Trophoblast cell (in vitro differentiated cells and primary cell): ENCODE measurements at regions not wholly inside any gene's neighbourhood (a gene's known extent, or its start where the extent isn't known, plus 50 kb on each side); places are given as distances from the start of the nearest gene placed in this dataset.

ENCODE experiments used
- DNase-seq, 2 donors: peaks; one replicate each; pipeline ENCODE4 v3.0.0-alpha.2; 2016
- H2AFZ ChIP-seq: 2 replicates; pipeline ENCODE4 v1.6.1; 2013; ENCODE audit warnings: low read length, moderate library complexity, mild to moderate bottlenecking; ENCODE audit not compliant: insufficient read depth, poor library complexity
- H2AK5ac ChIP-seq: 2 replicates; pipeline ENCODE4 v1.6.1; 2013; ENCODE audit warnings: mild to moderate bottlenecking, low read length
- H2BK120ac ChIP-seq: 2 replicates; pipeline ENCODE4 v1.6.1; 2013; ENCODE audit warnings: low read length, mild to moderate bottlenecking, moderate library complexity; ENCODE audit not compliant: insufficient read depth, poor library complexity
- H2BK12ac ChIP-seq: 2 replicates; pipeline ENCODE4 v1.6.1; 2013; ENCODE audit warnings: mild to moderate bottlenecking, low read length, moderate library complexity
- H2BK5ac ChIP-seq: 2 replicates; pipeline ENCODE4 v1.6.1; 2013; ENCODE audit warnings: low read length, low read depth, moderate library complexity, mild to moderate bottlenecking; ENCODE audit not compliant: poor library complexity
- H3K14ac ChIP-seq: 2 replicates; pipeline ENCODE4 v1.6.1; 2013; ENCODE audit warnings: mild to moderate bottlenecking, low read length
- H3K18ac ChIP-seq: 2 replicates; pipeline ENCODE4 v1.6.1; 2013; ENCODE audit warnings: mild to moderate bottlenecking, low read length
- H3K23ac ChIP-seq: 2 replicates; pipeline ENCODE4 v1.6.1; 2013; ENCODE audit warnings: low read length
- H3K27ac ChIP-seq: 2 replicates; pipeline ENCODE4 v1.5.1; 2013; ENCODE audit warnings: low read depth, mild to moderate bottlenecking, inconsistent platforms, low read length, moderate library complexity
- H3K27me3 ChIP-seq: 2 replicates; pipeline ENCODE4 v1.6.1; 2013; ENCODE audit warnings: inconsistent platforms, mild to moderate bottlenecking, low read length, moderate library complexity; ENCODE audit not compliant: insufficient read depth
- H3K36me3 ChIP-seq, 2 experiments: 1 replicate in 1 of 2; 2 replicates in 1 of 2; pipeline ENCODE4 v1.6.1; 2013; ENCODE audit warnings: low read length in 2 of 2, mild to moderate bottlenecking in 2 of 2, moderate library complexity in 1 of 2; ENCODE audit not compliant: insufficient read depth in 2 of 2, control insufficient read depth in 1 of 2
- H3K4ac ChIP-seq: 2 replicates; pipeline ENCODE4 v1.6.1; 2013; ENCODE audit warnings: low read depth, mild to moderate bottlenecking, low read length, moderate library complexity
- H3K4me1 ChIP-seq, 2 experiments: 1 replicate in 1 of 2; 2 replicates in 1 of 2; pipeline ENCODE4 v1.6.1; 2013; ENCODE audit warnings: low read length in 2 of 2, mild to moderate bottlenecking in 2 of 2, moderate library complexity in 1 of 2; ENCODE audit not compliant: insufficient read depth in 2 of 2, control insufficient read depth in 1 of 2
- H3K4me2 ChIP-seq: 2 replicates; pipeline ENCODE4 v1.6.1; 2013; ENCODE audit warnings: inconsistent platforms, mild to moderate bottlenecking, low read length, moderate library complexity
- H3K4me3 ChIP-seq: 2 replicates; pipeline ENCODE4 v1.5.1; 2013; ENCODE audit warnings: mild to moderate bottlenecking, low read depth, low read length, inconsistent platforms
- H3K79me1 ChIP-seq: one replicate; pipeline ENCODE4 v1.6.1; 2013; ENCODE audit warnings: low read length
- H3K79me2 ChIP-seq: 2 replicates; pipeline ENCODE4 v1.6.1; 2013; ENCODE audit warnings: low read length, mild to moderate bottlenecking; ENCODE audit not compliant: control insufficient read depth, insufficient read depth, poor library complexity
- H3K9ac ChIP-seq: 2 replicates; pipeline ENCODE4 v1.6.1; 2013; ENCODE audit warnings: mild to moderate bottlenecking, low read length
- H3K9me3 ChIP-seq: 2 replicates; pipeline ENCODE4 v1.6.1; 2013; ENCODE audit warnings: low read depth, mild to moderate bottlenecking, control low read depth, inconsistent platforms, low read length; ENCODE audit not compliant: insufficient read depth
- H4K12ac ChIP-seq: 2 replicates; pipeline ENCODE4 v1.6.1; 2013; ENCODE audit warnings: low read depth, mild to moderate bottlenecking, low read length, moderate library complexity
- H4K8ac ChIP-seq: 2 replicates; pipeline ENCODE4 v1.6.1; 2013; ENCODE audit warnings: low read depth, mild to moderate bottlenecking, low read length, moderate library complexity
- H4K91ac ChIP-seq: one replicate; pipeline ENCODE4 v1.6.1; 2013; ENCODE audit warnings: low read depth, mild to moderate bottlenecking, low read length, moderate library complexity
- WGBS: extraction: QIAGEN DNeasy Blood & Tissue Kit; methylation state at CpG from one replicate; pipeline ENCODE4 v1.1.7; 2013; ENCODE audit warnings: missing lambda C conversion rate; ENCODE audit not compliant: insufficient read length, insufficient coverage; ENCODE audit errors: extremely low coverage; 5-methylcytosine and 5-hydroxymethylcytosine counted together

- no CpG with 5 or more reads among the region's 9 CpGs for WGBS
- Histone ChIP-seq H3K14ac (no peak overlapping the region), H3K79me1 (no peaks in the 10 kb centered on the region), H2BK120ac (no peak overlapping the region), H3K4me2 (no peak overlapping the region), H3K27ac (no peak overlapping the region), H2BK5ac (no peak overlapping the region), H3K4ac (no peak overlapping the region), H3K4me1 (no peaks in the 10 kb centered on the region), H2AK5ac (no peak overlapping the region), H3K9ac (no peak overlapping the region), H4K12ac (no peak overlapping the region), H3K27me3 (no peaks in the 10 kb centered on the region), H3K9me3 (no peaks in the 10 kb centered on the region), H3K18ac (no peak overlapping the region), H3K79me2 (no peaks in the 10 kb centered on the region), H3K4me3 (no peak overlapping the region), H4K91ac (no peak overlapping the region), H3K36me3 (no peaks in the 10 kb centered on the region), H2AFZ (no peak overlapping the region), H4K8ac (no peak overlapping the region), H3K23ac (no peak overlapping the region), H2BK12ac (no peak overlapping the region)
- peak in 1 of 2 donors; percentile 81 for DNase-seq
These were observed 524.3 kb downstream of the PSAT1 start for GRCh38 chr9:78821126-78821822.

GRCh38 chr9:78826527-78826926 lies 529.6 kb downstream of the PSAT1 start:
- no peak overlapping the region for H2AK5ac ChIP-seq
- WGBS: no CpG with 5 or more reads among the region's 3 CpGs
- H3K9me3 ChIP-seq: no peaks in the 10 kb centered on the region
- DNase-seq: no peak
- H3K79me1 ChIP-seq: no peaks in the 10 kb centered on the region
- no peak overlapping the region for H3K18ac ChIP-seq
- H3K4me2 ChIP-seq: no peak overlapping the region
- no peak overlapping the region for H3K14ac ChIP-seq
- H4K91ac ChIP-seq: no peak overlapping the region
- no peak overlapping the region for H3K4ac ChIP-seq
- no peaks in the 10 kb centered on the region for H3K4me1 ChIP-seq
- H2BK12ac ChIP-seq: no peak overlapping the region
- no peaks in the 10 kb centered on the region for H3K79me2 ChIP-seq
- H2BK5ac ChIP-seq: no peak overlapping the region
- H2AFZ ChIP-seq: no peak overlapping the region
- no peak overlapping the region for H2BK120ac ChIP-seq
- H3K9ac ChIP-seq: no peak overlapping the region
- H3K23ac ChIP-seq: no peak overlapping the region
- H4K12ac ChIP-seq: no peak overlapping the region
- H3K4me3 ChIP-seq: no peak overlapping the region
- no peaks in the 10 kb centered on the region for H3K36me3 ChIP-seq
- H3K27ac ChIP-seq: no peak overlapping the region
- H3K27me3 ChIP-seq: no peaks in the 10 kb centered on the region
- H4K8ac ChIP-seq: no peak overlapping the region

- H3K23ac ChIP-seq: no peak overlapping the region
- H3K4ac ChIP-seq: no peak overlapping the region
- no peak overlapping the region for H3K27ac ChIP-seq
- no peaks in the 10 kb centered on the region for H3K36me3 ChIP-seq
- H3K27me3 ChIP-seq: no peaks in the 10 kb centered on the region
- no peaks in the 10 kb centered on the region for H3K9me3 ChIP-seq
- no peak overlapping the region for H3K9ac ChIP-seq
- no peaks in the 10 kb centered on the region for H3K4me1 ChIP-seq
- no peak overlapping the region for H2BK12ac ChIP-seq
- no peaks in the 10 kb centered on the region for H3K79me1 ChIP-seq
- no peak overlapping the region for H4K8ac ChIP-seq
- H4K12ac ChIP-seq: no peak overlapping the region
- H3K18ac ChIP-seq: no peak overlapping the region
- WGBS: no CpG with 5 or more reads among the region's 6 CpGs
- no peak overlapping the region for H4K91ac ChIP-seq
- H2BK120ac ChIP-seq: no peak overlapping the region
- H2AFZ ChIP-seq: no peak overlapping the region
- no peaks in the 10 kb centered on the region for H3K79me2 ChIP-seq
- no peak overlapping the region for H3K14ac ChIP-seq
- DNase-seq: no peak
- no peak overlapping the region for H3K4me2 ChIP-seq
- no peak overlapping the region for H3K4me3 ChIP-seq
- H2BK5ac ChIP-seq: no peak overlapping the region
- H2AK5ac ChIP-seq: no peak overlapping the region
These were observed 531.6 kb downstream of the PSAT1 start for GRCh38 chr9:78828521-78828920.

GRCh38 chr9:78830301-78830700 lies 533.4 kb downstream of the PSAT1 start:
- no CpG with 5 or more reads among the region's 1 CpG for WGBS
- no peak overlapping the region for H3K18ac ChIP-seq
- H2AFZ ChIP-seq: no peak overlapping the region

More at GRCh38 chr9:78830301-78830700, 533.4 kb downstream of the PSAT1 start:
- Histone ChIP-seq H3K27ac (no peak overlapping the region), H2BK120ac (no peak overlapping the region), H3K79me2 (no peaks in the 10 kb centered on the region), H3K4me2 (no peak overlapping the region), H3K27me3 (no peaks in the 10 kb centered on the region), H3K14ac (no peak overlapping the region), H4K91ac (no peak overlapping the region), H2AK5ac (no peak overlapping the region), H4K12ac (no peak overlapping the region), H3K4ac (no peak overlapping the region), H4K8ac (no peak overlapping the region), H3K9ac (no peak overlapping the region), H2BK12ac (no peak overlapping the region), H2BK5ac (no peak overlapping the region), H3K4me3 (no peak overlapping the region), H3K23ac (no peak overlapping the region), H3K9me3 (no peaks in the 10 kb centered on the region), H3K4me1 (no peaks in the 10 kb centered on the region), H3K36me3 (no peaks in the 10 kb centered on the region), H3K79me1 (no peaks in the 10 kb centered on the region)
- peak in 1 of 2 donors; percentile 42 for DNase-seq
